WTC11 (cell line): ENCODE measurements at regions not wholly inside any gene's neighbourhood (a gene's known extent, or its start where the extent isn't known, plus 50 kb on each side); places are given as distances from the start of the nearest gene placed in this dataset.

Experiments used
- ATAC-seq: fragments of 200-7000 bp; cut with Tn5 transposase; 2 replicates; pipeline ENCODE4 v1.10.0; 2021; ENCODE audit warnings: mild to moderate bottlenecking, moderate library complexity
- CTCF ChIA-PET: fragments of 300-600 bp; sonication (Branson Sonifier 250); formaldehyde crosslinking; loops from one replicate; lab custom pipeline; 2021; ENCODE audit warnings: antibody characterized with exemption; lab: Charles Lee
- POLR2A ChIA-PET: fragments of 350-600 bp; sonication (Branson Sonifier 250); formaldehyde crosslinking; loops from one replicate; lab custom pipeline; 2021; ENCODE audit warnings: antibody characterized with exemption; lab: Charles Lee
- DNase-seq: peaks from one replicate; pipeline ENCODE4 v3.0.0; 2021; ENCODE audit warnings: low spot score
- H3K27ac Mint-ChIP-seq: 2 replicates; pipeline ENCODE4 v1.8.0; 2021; ENCODE audit warnings: mixed read lengths
- H3K27me3 Mint-ChIP-seq: 2 replicates; pipeline ENCODE4 v1.8.0; 2021; ENCODE audit warnings: low read depth, mild to moderate bottlenecking, moderate library complexity, mixed read lengths
- H3K36me3 Mint-ChIP-seq: 2 replicates; pipeline ENCODE4 v1.8.0; 2021; ENCODE audit warnings: mixed read lengths
- H3K4me1 Mint-ChIP-seq: 2 replicates; pipeline ENCODE4 v1.8.0; 2022; ENCODE audit warnings: mixed read lengths
- H3K4me3 Mint-ChIP-seq: 2 replicates; pipeline ENCODE4 v1.8.0; 2021; ENCODE audit warnings: mild to moderate bottlenecking, moderate library complexity, mixed read lengths
- H3K9me3 Mint-ChIP-seq: 2 replicates; pipeline ENCODE4 v1.8.0; 2021; ENCODE audit warnings: mixed read lengths
- CREB1 ChIP-seq: sonication (generic); formaldehyde crosslinking; IDR thresholded peaks from 2 replicates; pipeline ENCODE4 v1.8.0; 2023; ENCODE audit warnings: mild to moderate bottlenecking, missing genetic modification reagents
- CREM ChIP-seq: sonication (generic); formaldehyde crosslinking; IDR thresholded peaks from 2 replicates; pipeline ENCODE4 v1.8.1; 2022; ENCODE audit warnings: mild to moderate bottlenecking, missing genetic modification reagents, moderate library complexity
- ESRRA ChIP-seq: sonication (generic); formaldehyde crosslinking; IDR thresholded peaks from 2 replicates; pipeline ENCODE4 v1.8.1; 2022; ENCODE audit warnings: mild to moderate bottlenecking, missing genetic modification reagents, borderline replicate concordance
- ETV6 ChIP-seq: sonication (generic); formaldehyde crosslinking; IDR thresholded peaks from 2 replicates; pipeline ENCODE4 v1.8.1; 2022; ENCODE audit warnings: mild to moderate bottlenecking, missing genetic modification reagents
- FOXP1 ChIP-seq: sonication (generic); formaldehyde crosslinking; IDR thresholded peaks from 2 replicates; pipeline ENCODE4 v1.8.0; 2022; ENCODE audit warnings: missing genetic modification reagents, mild to moderate bottlenecking, moderate library complexity, borderline replicate concordance
- JAZF1 ChIP-seq: fragments of 250-450 bp; sonication (Bioruptor Pico); IDR thresholded peaks from 2 replicates; pipeline ENCODE4 v1.9.0; 2021; ENCODE audit warnings: moderate library complexity, mild to moderate bottlenecking, inconsistent platforms
- NFATC4 ChIP-seq: fragments of 250-450 bp; sonication (Bioruptor Pico); IDR thresholded peaks from 2 replicates; pipeline ENCODE4 v1.9.0; 2021; ENCODE audit warnings: mild to moderate bottlenecking
- PRRX2 ChIP-seq: fragments of 250-450 bp; sonication (Bioruptor Pico); IDR thresholded peaks from 2 replicates; pipeline ENCODE4 v1.8.0; 2021; ENCODE audit warnings: mild to moderate bottlenecking
- SMAD3 ChIP-seq: sonication (generic); formaldehyde crosslinking; IDR thresholded peaks from 2 replicates; pipeline ENCODE4 v1.8.0; 2022; ENCODE audit warnings: missing genetic modification reagents, mild to moderate bottlenecking, borderline replicate concordance
- SOX15 ChIP-seq: fragments of 250-450 bp; sonication (Bioruptor Pico); IDR thresholded peaks from 2 replicates; pipeline ENCODE4 v1.9.0; 2021; ENCODE audit warnings: mild to moderate bottlenecking
- TCF7 ChIP-seq: sonication (generic); formaldehyde crosslinking; IDR thresholded peaks from 2 replicates; pipeline ENCODE4 v1.8.0; 2022; ENCODE audit warnings: mild to moderate bottlenecking, low read depth, missing genetic modification reagents, moderate library complexity
- ZNF219 ChIP-seq: sonication (generic); formaldehyde crosslinking; IDR thresholded peaks from 2 replicates; pipeline ENCODE4 v1.8.0; 2023; ENCODE audit warnings: missing genetic modification reagents, mild to moderate bottlenecking, borderline replicate concordance
- TF ChIP-seq, protein P1 (sequence below): sonication (generic); formaldehyde crosslinking; IDR thresholded peaks from 2 replicates; pipeline ENCODE4 v1.8.1; 2023; ENCODE audit warnings: mild to moderate bottlenecking, missing genetic modification reagents, moderate library complexity
- TF ChIP-seq, protein P2 (sequence below): fragments of 250-450 bp; sonication (Bioruptor Pico); IDR thresholded peaks from 2 replicates; pipeline ENCODE4 v1.9.0; 2021; ENCODE audit warnings: mild to moderate bottlenecking
- TF ChIP-seq, protein P3 (sequence below): sonication (generic); formaldehyde crosslinking; IDR thresholded peaks from 2 replicates; pipeline ENCODE4 v1.8.0; 2022; ENCODE audit warnings: mild to moderate bottlenecking, missing genetic modification reagents
- TF ChIP-seq, protein P4 (sequence below): sonication (generic); formaldehyde crosslinking; IDR thresholded peaks from 2 replicates; pipeline ENCODE4 v1.8.1; 2022; ENCODE audit warnings: mild to moderate bottlenecking, missing genetic modification reagents, moderate library complexity, borderline replicate concordance
- TF ChIP-seq, protein P5 (sequence below): sonication (generic); formaldehyde crosslinking; IDR thresholded peaks from 2 replicates; pipeline ENCODE4 v1.8.0; 2022; ENCODE audit warnings: mild to moderate bottlenecking, missing genetic modification reagents
- TF ChIP-seq, protein P6 (sequence below): sonication (generic); formaldehyde crosslinking; conservative IDR thresholded peaks from 2 replicates; pipeline ENCODE4 v1.8.1; 2023; ENCODE audit warnings: mild to moderate bottlenecking, low read depth, missing genetic modification reagents, moderate library complexity
- TF ChIP-seq, protein P7 (sequence below): sonication (generic); formaldehyde crosslinking; IDR thresholded peaks from 2 replicates; pipeline ENCODE4 v1.8.1; 2022; ENCODE audit warnings: low read depth, mild to moderate bottlenecking, moderate library complexity, missing genetic modification reagents, borderline replicate concordance

DNA sequence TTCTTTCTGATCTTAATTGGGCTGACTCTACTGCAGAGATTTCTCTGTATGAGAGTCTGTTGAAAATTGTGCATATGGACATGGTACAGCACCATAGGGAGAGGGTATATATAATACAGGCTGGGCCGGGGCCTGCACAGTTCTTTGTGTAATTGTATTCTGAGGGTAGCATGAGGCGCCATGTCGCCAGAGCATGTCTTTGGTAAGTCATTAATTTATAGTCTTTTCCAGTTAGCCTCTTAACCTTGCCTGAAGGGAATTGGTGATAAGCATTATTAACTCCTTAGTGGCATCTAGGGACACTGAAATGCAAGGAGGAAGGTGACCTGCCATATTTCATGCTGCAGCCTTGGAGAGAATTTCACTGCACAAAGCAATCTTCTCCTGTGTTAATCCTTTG is 569.9 kb downstream of the TMTC2 start:
- CTCF ChIA-PET: no interaction called here
- no peak for DNase-seq
- no peak for ATAC-seq
- POLR2A ChIA-PET: no interaction called here
- Mint-ChIP-seq H3K9me3 (no peaks in the 10 kb centered on the region; the same call in none of the 2 replicates), H3K27ac (no peak overlapping the region), H3K4me1 (no peaks in the 10 kb centered on the region), H3K4me3 (no peak overlapping the region), H3K27me3 (no peaks in the 10 kb centered on the region), H3K36me3 (no peaks in the 10 kb centered on the region)
- TF ChIP-seq CREB1 (CRISPR knock-in tag) (no peak), CREM (no peak), PRRX2 (CRISPR knock-in tag) (no peak), SMAD3 (CRISPR knock-in tag) (no peak), JAZF1 (CRISPR knock-in tag) (no peak), ZNF219 (no peak)
- TF ChIP-seq, protein P1, sequence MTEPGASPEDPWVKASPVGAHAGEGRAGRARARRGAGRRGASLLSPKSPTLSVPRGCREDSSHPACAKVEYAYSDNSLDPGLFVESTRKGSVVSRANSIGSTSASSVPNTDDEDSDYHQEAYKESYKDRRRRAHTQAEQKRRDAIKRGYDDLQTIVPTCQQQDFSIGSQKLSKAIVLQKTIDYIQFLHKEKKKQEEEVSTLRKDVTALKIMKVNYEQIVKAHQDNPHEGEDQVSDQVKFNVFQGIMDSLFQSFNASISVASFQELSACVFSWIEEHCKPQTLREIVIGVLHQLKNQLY (CRISPR knock-in tag): no peak
- TF ChIP-seq, protein P2, sequence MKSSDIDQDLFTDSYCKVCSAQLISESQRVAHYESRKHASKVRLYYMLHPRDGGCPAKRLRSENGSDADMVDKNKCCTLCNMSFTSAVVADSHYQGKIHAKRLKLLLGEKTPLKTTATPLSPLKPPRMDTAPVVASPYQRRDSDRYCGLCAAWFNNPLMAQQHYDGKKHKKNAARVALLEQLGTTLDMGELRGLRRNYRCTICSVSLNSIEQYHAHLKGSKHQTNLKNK: no peak

DNA sequence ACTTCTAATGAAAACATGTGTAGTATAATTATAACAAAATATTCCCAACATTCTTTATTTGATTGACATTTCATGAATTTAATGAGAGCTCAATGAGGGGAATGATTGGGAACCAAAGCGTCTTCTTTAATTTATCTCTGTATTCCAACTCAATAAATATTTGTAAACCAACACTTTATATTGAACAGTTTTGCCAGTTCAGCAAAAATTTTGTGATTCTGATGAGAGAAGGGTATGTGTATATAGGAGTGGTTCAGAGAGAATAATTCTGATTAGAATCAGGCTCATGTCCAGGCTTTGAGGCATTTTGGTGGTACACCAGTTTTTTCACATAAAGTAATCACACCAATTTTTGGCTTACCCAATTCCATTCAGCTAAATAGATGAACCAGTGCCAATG is 564.2 kb downstream of the TMTC2 start:
- no peak for ATAC-seq
- Mint-ChIP-seq H3K36me3 (no peaks in the 10 kb centered on the region), H3K4me3 (no peak overlapping the region)

More for the DNA sequence above, 564.2 kb downstream of the TMTC2 start:
- H3K27ac Mint-ChIP-seq: no peak overlapping the region
- no peaks in the 10 kb centered on the region for H3K4me1 Mint-ChIP-seq
- no peaks in the 10 kb centered on the region for H3K27me3 Mint-ChIP-seq
- TF ChIP-seq FOXP1 (CRISPR knock-in tag): no peak
- TF ChIP-seq TCF7 (CRISPR knock-in tag): no peak
- TF ChIP-seq NFATC4 (CRISPR knock-in tag): no peak
- no peak for TF ChIP-seq ESRRA (CRISPR knock-in tag)
- TF ChIP-seq, protein P3, sequence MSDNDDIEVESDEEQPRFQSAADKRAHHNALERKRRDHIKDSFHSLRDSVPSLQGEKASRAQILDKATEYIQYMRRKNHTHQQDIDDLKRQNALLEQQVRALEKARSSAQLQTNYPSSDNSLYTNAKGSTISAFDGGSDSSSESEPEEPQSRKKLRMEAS (CRISPR knock-in tag): no peak
- TF ChIP-seq, protein P4, sequence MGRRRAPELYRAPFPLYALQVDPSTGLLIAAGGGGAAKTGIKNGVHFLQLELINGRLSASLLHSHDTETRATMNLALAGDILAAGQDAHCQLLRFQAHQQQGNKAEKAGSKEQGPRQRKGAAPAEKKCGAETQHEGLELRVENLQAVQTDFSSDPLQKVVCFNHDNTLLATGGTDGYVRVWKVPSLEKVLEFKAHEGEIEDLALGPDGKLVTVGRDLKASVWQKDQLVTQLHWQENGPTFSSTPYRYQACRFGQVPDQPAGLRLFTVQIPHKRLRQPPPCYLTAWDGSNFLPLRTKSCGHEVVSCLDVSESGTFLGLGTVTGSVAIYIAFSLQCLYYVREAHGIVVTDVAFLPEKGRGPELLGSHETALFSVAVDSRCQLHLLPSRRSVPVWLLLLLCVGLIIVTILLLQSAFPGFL (CRISPR knock-in tag): no peak
- TF ChIP-seq, protein P5, sequence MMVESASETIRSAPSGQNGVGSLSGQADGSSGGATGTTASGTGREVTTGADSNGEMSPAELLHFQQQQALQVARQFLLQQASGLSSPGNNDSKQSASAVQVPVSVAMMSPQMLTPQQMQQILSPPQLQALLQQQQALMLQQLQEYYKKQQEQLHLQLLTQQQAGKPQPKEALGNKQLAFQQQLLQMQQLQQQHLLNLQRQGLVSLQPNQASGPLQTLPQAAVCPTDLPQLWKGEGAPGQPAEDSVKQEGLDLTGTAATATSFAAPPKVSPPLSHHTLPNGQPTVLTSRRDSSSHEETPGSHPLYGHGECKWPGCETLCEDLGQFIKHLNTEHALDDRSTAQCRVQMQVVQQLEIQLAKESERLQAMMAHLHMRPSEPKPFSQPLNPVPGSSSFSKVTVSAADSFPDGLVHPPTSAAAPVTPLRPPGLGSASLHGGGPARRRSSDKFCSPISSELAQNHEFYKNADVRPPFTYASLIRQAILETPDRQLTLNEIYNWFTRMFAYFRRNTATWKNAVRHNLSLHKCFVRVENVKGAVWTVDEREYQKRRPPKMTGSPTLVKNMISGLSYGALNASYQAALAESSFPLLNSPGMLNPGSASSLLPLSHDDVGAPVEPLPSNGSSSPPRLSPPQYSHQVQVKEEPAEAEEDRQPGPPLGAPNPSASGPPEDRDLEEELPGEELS (CRISPR knock-in tag): no peak
- no peak for TF ChIP-seq SOX15 (CRISPR knock-in tag)
- TF ChIP-seq, protein P6, sequence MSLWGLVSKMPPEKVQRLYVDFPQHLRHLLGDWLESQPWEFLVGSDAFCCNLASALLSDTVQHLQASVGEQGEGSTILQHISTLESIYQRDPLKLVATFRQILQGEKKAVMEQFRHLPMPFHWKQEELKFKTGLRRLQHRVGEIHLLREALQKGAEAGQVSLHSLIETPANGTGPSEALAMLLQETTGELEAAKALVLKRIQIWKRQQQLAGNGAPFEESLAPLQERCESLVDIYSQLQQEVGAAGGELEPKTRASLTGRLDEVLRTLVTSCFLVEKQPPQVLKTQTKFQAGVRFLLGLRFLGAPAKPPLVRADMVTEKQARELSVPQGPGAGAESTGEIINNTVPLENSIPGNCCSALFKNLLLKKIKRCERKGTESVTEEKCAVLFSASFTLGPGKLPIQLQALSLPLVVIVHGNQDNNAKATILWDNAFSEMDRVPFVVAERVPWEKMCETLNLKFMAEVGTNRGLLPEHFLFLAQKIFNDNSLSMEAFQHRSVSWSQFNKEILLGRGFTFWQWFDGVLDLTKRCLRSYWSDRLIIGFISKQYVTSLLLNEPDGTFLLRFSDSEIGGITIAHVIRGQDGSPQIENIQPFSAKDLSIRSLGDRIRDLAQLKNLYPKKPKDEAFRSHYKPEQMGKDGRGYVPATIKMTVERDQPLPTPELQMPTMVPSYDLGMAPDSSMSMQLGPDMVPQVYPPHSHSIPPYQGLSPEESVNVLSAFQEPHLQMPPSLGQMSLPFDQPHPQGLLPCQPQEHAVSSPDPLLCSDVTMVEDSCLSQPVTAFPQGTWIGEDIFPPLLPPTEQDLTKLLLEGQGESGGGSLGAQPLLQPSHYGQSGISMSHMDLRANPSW (CRISPR knock-in tag): no peak
- TF ChIP-seq ETV6 (CRISPR knock-in tag): no peak
- TF ChIP-seq, protein P7, sequence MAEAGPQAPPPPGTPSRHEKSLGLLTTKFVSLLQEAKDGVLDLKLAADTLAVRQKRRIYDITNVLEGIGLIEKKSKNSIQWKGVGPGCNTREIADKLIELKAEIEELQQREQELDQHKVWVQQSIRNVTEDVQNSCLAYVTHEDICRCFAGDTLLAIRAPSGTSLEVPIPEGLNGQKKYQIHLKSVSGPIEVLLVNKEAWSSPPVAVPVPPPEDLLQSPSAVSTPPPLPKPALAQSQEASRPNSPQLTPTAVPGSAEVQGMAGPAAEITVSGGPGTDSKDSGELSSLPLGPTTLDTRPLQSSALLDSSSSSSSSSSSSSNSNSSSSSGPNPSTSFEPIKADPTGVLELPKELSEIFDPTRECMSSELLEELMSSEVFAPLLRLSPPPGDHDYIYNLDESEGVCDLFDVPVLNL (CRISPR knock-in tag): no peak
- TF ChIP-seq, all 79 proteins: peak for 0
- no peak for DNase-seq
- POLR2A ChIA-PET: no interaction called here
- no peaks in the 10 kb centered on the region; the same call in 1 of the 2 replicates for H3K9me3 Mint-ChIP-seq
- CTCF ChIA-PET: no interaction called here
